ENCODE measurements at regions not wholly inside any gene's neighbourhood (a gene's known extent, or its start where the extent isn't known, plus 50 kb on each side); places are given as distances from the start of the nearest gene placed in this dataset.

DNA sequence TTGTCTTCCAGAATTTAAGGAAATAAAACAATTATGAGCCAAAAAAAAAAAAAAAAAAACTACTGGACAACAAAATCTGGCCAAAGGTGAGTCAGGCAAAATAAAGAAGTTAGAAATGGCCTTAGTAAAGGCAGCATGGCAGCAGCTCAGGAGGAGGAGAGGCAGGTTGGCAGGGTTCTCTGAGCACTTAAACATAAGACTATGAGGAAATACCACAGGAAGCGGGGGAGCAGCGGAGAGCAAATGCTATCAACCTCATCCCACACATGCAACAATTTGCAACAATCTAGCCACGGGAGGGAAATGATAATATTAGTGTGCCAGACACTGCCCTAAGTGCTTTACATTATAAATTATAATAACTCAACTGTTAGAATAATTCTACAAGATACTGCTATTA is 247.3 kb upstream of the NSMCE3 start:
- H3K27ac Mint-ChIP-seq = no peak overlapping the region
- Histone ChIP-seq H3K9me3 (ENCODE audit: control insufficient read depth, low read depth, low read length) (peaks cover 6% of the 10 kb centered on the region), H3K56ac (ENCODE audit: insufficient read length, low read depth, low read length) (no peak overlapping the region), H2BK15ac (ENCODE audit: low read depth, low read length) (no peak overlapping the region), H3K9ac (ENCODE audit: extremely low read depth, insufficient read length, low read length) (no peak overlapping the region), H3K27me3 (ENCODE audit: insufficient read depth, low read length) (no peaks in the 10 kb centered on the region), H3K14ac (ENCODE audit: insufficient read depth, low read length) (no peak overlapping the region), H3K79me1 (ENCODE audit: insufficient read depth, low read depth, low read length, poor library complexity, severe bottlenecking) (no peaks in the 10 kb centered on the region), H3K4me2 (ENCODE audit: insufficient read depth, insufficient read length, low read length) (no peak overlapping the region), H2BK5ac (ENCODE audit: insufficient read length, low read length) (no peak overlapping the region), H3K18ac (ENCODE audit: insufficient read length, low read depth, low read length) (no peak overlapping the region), H3K4me1 (ENCODE audit: insufficient read depth, low read length) (no peaks in the 10 kb centered on the region; the same call in 1 of the 2 replicates), H3K4ac (ENCODE audit: low read depth, low read length) (no peak overlapping the region), H3T11ph (ENCODE audit: low read length) (no peak overlapping the region), H2BK20ac (ENCODE audit: low read depth, low read length, poor library complexity, severe bottlenecking) (no peak overlapping the region), H4K91ac (ENCODE audit: insufficient read length, low read depth, low read length) (no peak overlapping the region), H2BK12ac (ENCODE audit: insufficient read length, low read depth, low read length) (no peak overlapping the region), H3K79me2 (ENCODE audit: insufficient read depth, low read length) (peaks cover 2% of the 10 kb centered on the region; the same call in 1 of the 2 replicates), H2AK5ac (ENCODE audit: insufficient read length, low read length) (no peak overlapping the region), H2BK120ac (ENCODE audit: low read depth, low read length, poor library complexity, severe bottlenecking) (no peak overlapping the region), H3K23me2 (ENCODE audit: insufficient read length, low read depth, low read length, poor library complexity, severe bottlenecking) (no peaks in the 10 kb centered on the region), H2AFZ (ENCODE audit: low read length) (no peak overlapping the region), H3K27ac (ENCODE audit: insufficient read length, low read depth, low read length) (no peak overlapping the region), H4K5ac (ENCODE audit: insufficient read length, low read depth, low read length) (no peak overlapping the region), H4K20me1 (ENCODE audit: control insufficient read depth, insufficient read depth, insufficient read length) (no peaks in the 10 kb centered on the region), H3K23ac (ENCODE audit: insufficient read length, low read depth, low read length) (no peak overlapping the region), H4K8ac (replicated peaks; ENCODE audit: insufficient read length, low read depth, low read length) (no peak overlapping the region)
- no CpG with 5 or more reads among the region's 3 CpGs for WGBS (ENCODE audit: extremely low coverage, insufficient read length, low lambda C conversion rate)
- H3K27me3 Mint-ChIP-seq (ENCODE audit: low read depth) = no peaks in the 10 kb centered on the region
- H3K9me3 Mint-ChIP-seq = peaks cover 9 to 12% of the 10 kb centered on the region in 2 experiments; a peak in 4 of 5 replicates
- no peak for DNase-seq
- no peak overlapping the region for H3K4me3 Mint-ChIP-seq
- TF ChIP-seq, protein P1, sequence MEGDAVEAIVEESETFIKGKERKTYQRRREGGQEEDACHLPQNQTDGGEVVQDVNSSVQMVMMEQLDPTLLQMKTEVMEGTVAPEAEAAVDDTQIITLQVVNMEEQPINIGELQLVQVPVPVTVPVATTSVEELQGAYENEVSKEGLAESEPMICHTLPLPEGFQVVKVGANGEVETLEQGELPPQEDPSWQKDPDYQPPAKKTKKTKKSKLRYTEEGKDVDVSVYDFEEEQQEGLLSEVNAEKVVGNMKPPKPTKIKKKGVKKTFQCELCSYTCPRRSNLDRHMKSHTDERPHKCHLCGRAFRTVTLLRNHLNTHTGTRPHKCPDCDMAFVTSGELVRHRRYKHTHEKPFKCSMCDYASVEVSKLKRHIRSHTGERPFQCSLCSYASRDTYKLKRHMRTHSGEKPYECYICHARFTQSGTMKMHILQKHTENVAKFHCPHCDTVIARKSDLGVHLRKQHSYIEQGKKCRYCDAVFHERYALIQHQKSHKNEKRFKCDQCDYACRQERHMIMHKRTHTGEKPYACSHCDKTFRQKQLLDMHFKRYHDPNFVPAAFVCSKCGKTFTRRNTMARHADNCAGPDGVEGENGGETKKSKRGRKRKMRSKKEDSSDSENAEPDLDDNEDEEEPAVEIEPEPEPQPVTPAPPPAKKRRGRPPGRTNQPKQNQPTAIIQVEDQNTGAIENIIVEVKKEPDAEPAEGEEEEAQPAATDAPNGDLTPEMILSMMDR (conservative IDR thresholded peaks at IDR 0.05) = no peak
- peaks cover 6 to 11% (median 7%) of the 10 kb centered on the region in 3 experiments; a peak in 6 of 7 replicates for H3K36me3 Mint-ChIP-seq (ENCODE audit: insufficient read depth in 1 of 3, low read depth in 3 of 3)
- peaks cover 8 to 9% of the 10 kb centered on the region in 2 experiments for H3K4me1 Mint-ChIP-seq

Data from H9 (cell line).